ENCODE measurements at regions not wholly inside any gene's neighbourhood (a gene's known extent, or its start where the extent isn't known, plus 50 kb on each side); places are given as distances from the start of the nearest gene placed in this dataset.

DNA sequence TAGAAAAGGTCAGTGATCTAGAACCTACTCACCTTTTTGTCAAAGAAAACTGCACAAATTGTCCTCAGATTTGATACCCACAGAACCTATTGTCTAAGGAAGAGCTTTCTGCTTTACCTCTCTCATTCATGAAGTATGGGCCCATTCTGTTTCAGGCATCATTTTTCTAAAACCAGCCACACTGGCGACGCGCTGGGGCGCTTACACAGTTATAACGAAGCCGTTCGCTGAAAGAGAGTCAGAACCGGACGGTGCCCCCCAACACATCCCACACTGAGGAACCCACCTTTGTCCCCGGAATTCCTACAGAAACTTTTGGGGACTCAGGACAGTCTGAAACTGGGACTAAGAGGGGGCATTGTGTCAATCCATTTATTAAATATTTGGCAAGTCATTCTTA is 206.3 kb upstream of the HAAO start:
- TF ChIP-seq NFIC (IDR thresholded peaks at IDR 0.05) (no peak), REST (IDR thresholded peaks at IDR 0.05; ENCODE audit: low read depth) (no peak), CREB1 (IDR thresholded peaks at IDR 0.05; ENCODE audit: low read depth) (no peak), YY1 (IDR thresholded peaks at IDR 0.05; ENCODE audit: low read depth) (no peak), TAF1 (IDR thresholded peaks at IDR 0.05; ENCODE audit: low read depth) (no peak), EP300 (IDR thresholded peaks at IDR 0.05; ENCODE audit: borderline replicate concordance) (no peak), ZBTB7A (IDR thresholded peaks at IDR 0.05; ENCODE audit: low read depth) (no peak), FOXM1 (IDR thresholded peaks at IDR 0.05; ENCODE audit: borderline replicate concordance, low read depth) (no peak), RAD21 (IDR thresholded peaks at IDR 0.05; ENCODE audit: low read depth) (no peak), CEBPB (IDR thresholded peaks at IDR 0.05) (no peak), EGR1 (IDR thresholded peaks at IDR 0.05) (no peak)
- TF ChIP-seq, protein P1, sequence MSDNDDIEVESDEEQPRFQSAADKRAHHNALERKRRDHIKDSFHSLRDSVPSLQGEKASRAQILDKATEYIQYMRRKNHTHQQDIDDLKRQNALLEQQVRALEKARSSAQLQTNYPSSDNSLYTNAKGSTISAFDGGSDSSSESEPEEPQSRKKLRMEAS (IDR thresholded peaks at IDR 0.05), result no peak

Data from Ishikawa (cell line).